Ishikawa (cell line): ENCODE measurements at regions not wholly inside any gene's neighbourhood (a gene's known extent, or its start where the extent isn't known, plus 50 kb on each side); places are given as distances from the start of the nearest gene placed in this dataset.

ENCODE experiments used
- CEBPB ChIP-seq: IDR thresholded peaks from 2 replicates; pipeline ENCODE4 v1.6.1; 2012
- CREB1 ChIP-seq: IDR thresholded peaks from 2 replicates; pipeline ENCODE4 v1.6.1; 2012; ENCODE audit warnings: low read depth
- EGR1 ChIP-seq: IDR thresholded peaks from 2 replicates; pipeline ENCODE4 v1.6.1; 2012
- EP300 ChIP-seq: IDR thresholded peaks from 2 replicates; pipeline ENCODE4 v1.6.1; 2012; ENCODE audit warnings: borderline replicate concordance
- FOXM1 ChIP-seq: IDR thresholded peaks from 2 replicates; pipeline ENCODE4 v1.6.1; 2012; ENCODE audit warnings: low read depth, borderline replicate concordance
- MAX ChIP-seq: IDR thresholded peaks from 2 replicates; pipeline ENCODE4 v1.6.1; 2012
- NFIC ChIP-seq: IDR thresholded peaks from 2 replicates; pipeline ENCODE4 v1.6.1; 2012
- RAD21 ChIP-seq: IDR thresholded peaks from 2 replicates; pipeline ENCODE4 v1.6.1; 2012; ENCODE audit warnings: low read depth
- REST ChIP-seq: IDR thresholded peaks from 2 replicates; pipeline ENCODE4 v1.6.1; 2012; ENCODE audit warnings: low read depth, mild to moderate bottlenecking
- TAF1 ChIP-seq: IDR thresholded peaks from 2 replicates; pipeline ENCODE4 v1.6.1; 2012; ENCODE audit warnings: low read depth, mild to moderate bottlenecking
- TCF12 ChIP-seq: IDR thresholded peaks from 2 replicates; pipeline ENCODE4 v1.6.1; 2012; ENCODE audit warnings: low read depth
- TEAD4 ChIP-seq: IDR thresholded peaks from 2 replicates; pipeline ENCODE4 v1.6.1; 2012
- USF1 ChIP-seq: IDR thresholded peaks from 2 replicates; pipeline ENCODE4 v1.6.1; 2012
- YY1 ChIP-seq: IDR thresholded peaks from 2 replicates; pipeline ENCODE4 v1.6.1; 2012; ENCODE audit warnings: low read depth
- ZBTB7A ChIP-seq: IDR thresholded peaks from 2 replicates; pipeline ENCODE4 v1.6.1; 2012; ENCODE audit warnings: low read depth

- TF ChIP-seq EP300 (no peak), CREB1 (no peak), ZBTB7A (no peak), CEBPB (no peak), USF1 (no peak), NFIC (no peak), REST (no peak), YY1 (no peak)
Measured at GRCh38 chr2:107569496-107569895, 257.2 kb upstream of the RGPD4 start.

GRCh38 chr2:107570876-107571275 is 255.8 kb upstream of the RGPD4 start:
- TF ChIP-seq FOXM1 (no peak), MAX (no peak), USF1 (no peak), CREB1 (no peak), NFIC (no peak), EGR1 (no peak), REST (no peak), ZBTB7A (no peak), TAF1 (no peak), EP300 (no peak), YY1 (no peak), TEAD4 (no peak), CEBPB (no peak), TCF12 (no peak), RAD21 (no peak)

- peak; percentile 41 for TF ChIP-seq RAD21
Measured at GRCh38 chr2:107572890-107573289, 253.8 kb upstream of the RGPD4 start.

GRCh38 chr2:107576991-107577390 is 249.7 kb upstream of the RGPD4 start:
- no peak for TF ChIP-seq REST
- TF ChIP-seq RAD21 = no peak
- no peak for TF ChIP-seq CREB1
- no peak for TF ChIP-seq USF1
- no peak for TF ChIP-seq EP300
- TF ChIP-seq CEBPB = no peak
- TF ChIP-seq MAX = no peak
- no peak for TF ChIP-seq NFIC
- no peak for TF ChIP-seq TCF12
- TF ChIP-seq TEAD4 = no peak
- no peak for TF ChIP-seq FOXM1
- no peak for TF ChIP-seq ZBTB7A
- TF ChIP-seq EGR1 = no peak
- no peak for TF ChIP-seq YY1
- no peak for TF ChIP-seq TAF1

GRCh38 chr2:107582487-107582886 is 244.2 kb upstream of the RGPD4 start:
- no peak for TF ChIP-seq USF1
- no peak for TF ChIP-seq TAF1
- no peak for TF ChIP-seq CREB1
- TF ChIP-seq EGR1 = no peak
- TF ChIP-seq ZBTB7A = no peak
- TF ChIP-seq TCF12 = no peak
- no peak for TF ChIP-seq CEBPB
- TF ChIP-seq MAX = no peak
- TF ChIP-seq REST = no peak
